B cell (primary cell): ENCODE measurements at regions not wholly inside any gene's neighbourhood (a gene's known extent, or its start where the extent isn't known, plus 50 kb on each side); places are given as distances from the start of the nearest gene placed in this dataset.

Experiments used
- EZH2 ChIP-seq: IDR thresholded peaks from 2 replicates; pipeline ENCODE4 v1.6.1; 2012; ENCODE audit warnings: borderline replicate concordance, low read depth, mild to moderate bottlenecking, moderate library complexity, low read length; ENCODE audit not compliant: insufficient read depth, poor library complexity, severe bottlenecking
- TF ChIP-seq, protein P1 (sequence below): fragments of 200-600 bp; IDR thresholded peaks from one replicate; pipeline ENCODE4 v1.8.0; 2022; ENCODE audit warnings: antibody characterized with exemption, mild to moderate bottlenecking

DNA sequence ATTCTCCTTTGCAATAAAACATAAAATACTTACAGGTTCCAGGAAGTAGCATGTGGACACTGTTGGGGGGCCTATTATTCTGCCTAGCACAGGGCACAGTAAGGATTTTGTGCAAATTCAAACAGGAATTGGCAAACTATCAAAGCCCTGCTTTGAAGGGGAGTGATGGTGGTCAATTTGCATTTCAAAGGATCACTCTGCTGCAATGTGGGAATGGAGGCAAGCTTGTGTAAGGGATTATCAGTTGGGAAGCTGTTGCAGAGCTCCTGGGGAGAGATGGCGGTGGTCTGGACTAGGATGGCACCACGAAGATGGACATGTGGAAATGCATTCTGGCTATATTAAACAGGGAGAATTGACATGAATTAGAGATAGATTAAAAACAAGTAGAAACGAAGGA, 990.7 kb upstream of the RBFOX1 start:
- TF ChIP-seq, protein P1, sequence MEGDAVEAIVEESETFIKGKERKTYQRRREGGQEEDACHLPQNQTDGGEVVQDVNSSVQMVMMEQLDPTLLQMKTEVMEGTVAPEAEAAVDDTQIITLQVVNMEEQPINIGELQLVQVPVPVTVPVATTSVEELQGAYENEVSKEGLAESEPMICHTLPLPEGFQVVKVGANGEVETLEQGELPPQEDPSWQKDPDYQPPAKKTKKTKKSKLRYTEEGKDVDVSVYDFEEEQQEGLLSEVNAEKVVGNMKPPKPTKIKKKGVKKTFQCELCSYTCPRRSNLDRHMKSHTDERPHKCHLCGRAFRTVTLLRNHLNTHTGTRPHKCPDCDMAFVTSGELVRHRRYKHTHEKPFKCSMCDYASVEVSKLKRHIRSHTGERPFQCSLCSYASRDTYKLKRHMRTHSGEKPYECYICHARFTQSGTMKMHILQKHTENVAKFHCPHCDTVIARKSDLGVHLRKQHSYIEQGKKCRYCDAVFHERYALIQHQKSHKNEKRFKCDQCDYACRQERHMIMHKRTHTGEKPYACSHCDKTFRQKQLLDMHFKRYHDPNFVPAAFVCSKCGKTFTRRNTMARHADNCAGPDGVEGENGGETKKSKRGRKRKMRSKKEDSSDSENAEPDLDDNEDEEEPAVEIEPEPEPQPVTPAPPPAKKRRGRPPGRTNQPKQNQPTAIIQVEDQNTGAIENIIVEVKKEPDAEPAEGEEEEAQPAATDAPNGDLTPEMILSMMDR: no peak
- no peak for TF ChIP-seq EZH2
